OCI-LY1 (cell line): ENCODE measurements at regions not wholly inside any gene's neighbourhood (a gene's known extent, or its start where the extent isn't known, plus 50 kb on each side); places are given as distances from the start of the nearest gene placed in this dataset.
A peak's percentile ranks its signal among the peaks of the same experiment; 100 is the strongest.

Experiments
- H2AFZ ChIP-seq: fragments of 200-600 bp; sonication (generic), shearing (Covaris generic); 2 replicates; pipeline ENCODE4 v1.6.0; 2014; ENCODE audit warnings: antibody characterized with exemption, mild to moderate bottlenecking, low read length
- H3F3A ChIP-seq: fragments of 200-600 bp; sonication (generic), shearing (Covaris generic); 2 replicates; pipeline ENCODE4 v1.6.0; 2014; ENCODE audit warnings: mild to moderate bottlenecking, antibody characterized with exemption, low read length, moderate library complexity; ENCODE audit not compliant: insufficient read depth
- H3K27ac ChIP-seq: fragments of 200-600 bp; sonication (generic); 2 replicates; pipeline ENCODE4 v1.5.1; 2014; ENCODE audit warnings: low read length, mixed run types, mild to moderate bottlenecking, low read depth; ENCODE audit not compliant: poor library complexity, severe bottlenecking
- H3K27me3 ChIP-seq: fragments of 200-600 bp; sonication (generic); 2 replicates; pipeline ENCODE4 v1.6.0; 2014; ENCODE audit warnings: antibody characterized with exemption, mild to moderate bottlenecking, low read length, moderate library complexity; ENCODE audit not compliant: insufficient read depth
- H3K36me3 ChIP-seq: fragments of 200-600 bp; sonication (generic); 2 replicates; pipeline ENCODE4 v1.6.1; 2014; ENCODE audit warnings: mild to moderate bottlenecking, antibody characterized with exemption, low read length, moderate library complexity, mixed read lengths; ENCODE audit not compliant: insufficient read depth
- H3K4me1 ChIP-seq: fragments of 200-600 bp; sonication (generic); 2 replicates; pipeline ENCODE4 v1.5.1; 2014; ENCODE audit warnings: mild to moderate bottlenecking, low read length, moderate library complexity; ENCODE audit not compliant: insufficient read depth, severe bottlenecking
- H3K4me2 ChIP-seq: fragments of 200-600 bp; sonication (generic), shearing (Covaris generic); 2 replicates; pipeline ENCODE4 v1.6.1; 2014; ENCODE audit warnings: low read length
- H3K4me3 ChIP-seq: fragments of 200-600 bp; sonication (generic); 2 replicates; pipeline ENCODE4 v1.5.1; 2014; ENCODE audit warnings: low read length, low read depth, mild to moderate bottlenecking, mixed read lengths; ENCODE audit not compliant: poor library complexity, severe bottlenecking
- H3K79me2 ChIP-seq: fragments of 200-600 bp; shearing (Covaris generic); 2 replicates; pipeline ENCODE4 v1.6.1; 2016; ENCODE audit warnings: mixed run types, low read length, mixed read lengths; ENCODE audit not compliant: insufficient read depth
- H3K9ac ChIP-seq: fragments of 200-600 bp; sonication (generic), shearing (Covaris generic); 2 replicates; pipeline ENCODE4 v1.6.1; 2014; ENCODE audit warnings: mild to moderate bottlenecking, low read length, mixed read lengths
- H3K9me2 ChIP-seq: fragments of 200-600 bp; sonication (generic), shearing (Covaris generic); 2 replicates; pipeline ENCODE4 v1.6.1; 2014; ENCODE audit warnings: low read depth, mild to moderate bottlenecking, low read length, mixed read lengths
- H3K9me3 ChIP-seq: fragments of 200-600 bp; shearing (Covaris generic); 2 replicates; pipeline ENCODE4 v1.6.1; 2014; ENCODE audit warnings: low read length, mixed read lengths
- H4K20me1 ChIP-seq: fragments of 200-600 bp; sonication (generic), shearing (Covaris generic); 2 replicates; pipeline ENCODE4 v1.6.0; 2016; ENCODE audit warnings: mild to moderate bottlenecking, low read length; ENCODE audit not compliant: insufficient read depth
- CTCF ChIP-seq: fragments of 200-600 bp; sonication (generic), shearing (Covaris generic); IDR thresholded peaks from 2 replicates; pipeline ENCODE4 v1.5.1; 2017; ENCODE audit warnings: mild to moderate bottlenecking, antibody characterized with exemption, low read length, moderate library complexity, mixed read lengths
- EZH2 ChIP-seq: fragments of 200-600 bp; sonication (generic), shearing (Covaris generic); IDR thresholded peaks from 2 replicates; pipeline ENCODE4 v1.8.0; 2017; ENCODE audit warnings: borderline replicate concordance, mixed run types, mild to moderate bottlenecking, antibody characterized with exemption, low read length, moderate library complexity, mixed read lengths

GRCh38 chr14:37948266-37948665 lies 259.4 kb upstream of the SSTR1 start:
- no peak overlapping the region for H3K27ac ChIP-seq
- no peak overlapping the region for H3K4me2 ChIP-seq
- no peak overlapping the region for H3K9ac ChIP-seq
- no peaks in the 10 kb centered on the region for H3K79me2 ChIP-seq
- H3K4me1 ChIP-seq: no peaks in the 10 kb centered on the region
- no peak for TF ChIP-seq EZH2
- no peak for TF ChIP-seq CTCF
- H2AFZ ChIP-seq: no peak overlapping the region
- no peaks in the 10 kb centered on the region for H3F3A ChIP-seq
- H3K9me3 ChIP-seq: peaks cover 7% of the 10 kb centered on the region; the same call in 1 of the 2 replicates
- H3K4me3 ChIP-seq: no peak overlapping the region
- H3K9me2 ChIP-seq: no peaks in the 10 kb centered on the region
- H3K27me3 ChIP-seq: no peaks in the 10 kb centered on the region
- no peaks in the 10 kb centered on the region for H3K36me3 ChIP-seq
- no peaks in the 10 kb centered on the region for H4K20me1 ChIP-seq

DNA sequence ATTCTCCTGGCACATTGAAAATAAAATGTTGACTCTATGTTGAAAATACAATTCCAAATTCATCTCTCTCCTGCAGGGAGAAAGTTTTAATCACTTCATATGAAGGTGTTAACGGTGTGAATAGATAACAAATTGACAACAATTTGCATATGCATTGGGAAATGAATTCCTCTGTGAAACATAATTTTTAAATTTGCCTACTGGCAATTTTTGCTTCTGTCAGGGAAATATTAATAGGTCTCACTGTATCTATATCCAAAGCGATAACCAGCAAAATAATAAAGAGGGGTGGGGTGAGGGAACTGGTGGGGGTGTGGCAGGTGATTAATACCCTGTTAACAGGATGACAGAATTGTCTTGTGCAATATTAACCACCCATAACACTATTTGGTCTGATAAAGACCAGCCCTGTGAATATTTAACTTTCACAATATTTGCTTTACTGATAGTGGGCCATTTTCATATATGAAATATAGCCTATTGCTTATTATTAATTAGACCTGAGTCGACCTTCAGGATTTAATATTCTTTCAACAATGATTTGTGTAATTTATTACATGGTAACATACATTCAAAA lies 239.0 kb upstream of the SSTR1 start:
- H3K79me2 ChIP-seq: no peaks in the 10 kb centered on the region
- no peaks in the 10 kb centered on the region for H3F3A ChIP-seq
- no peak overlapping the region for H3K9ac ChIP-seq
- peaks cover 36% of the 10 kb centered on the region for H3K4me1 ChIP-seq
- no peaks in the 10 kb centered on the region for H4K20me1 ChIP-seq
- no peak overlapping the region for H3K4me3 ChIP-seq
- no peaks in the 10 kb centered on the region for H3K9me2 ChIP-seq
- TF ChIP-seq EZH2 (no peak), CTCF (no peak)
- H3K36me3 ChIP-seq: no peaks in the 10 kb centered on the region
- H3K27me3 ChIP-seq: no peaks in the 10 kb centered on the region
- no peak overlapping the region for H2AFZ ChIP-seq
- no peak overlapping the region for H3K4me2 ChIP-seq
- H3K27ac ChIP-seq: peak overlapping the region; percentile 17
- H3K9me3 ChIP-seq: 0 out of 2 replicates have a peak, but pooled peaks cover 2% of the 10 kb centered on the region

- H3F3A ChIP-seq: no peaks in the 10 kb centered on the region
- no peak overlapping the region for H3K4me3 ChIP-seq
- H3K9me2 ChIP-seq: no peaks in the 10 kb centered on the region
- H3K27ac ChIP-seq: peak overlapping the region; percentile 17
- H3K4me1 ChIP-seq: peaks cover 40% of the 10 kb centered on the region
- H4K20me1 ChIP-seq: no peaks in the 10 kb centered on the region
- H2AFZ ChIP-seq: no peak overlapping the region
- no peaks in the 10 kb centered on the region for H3K79me2 ChIP-seq
- no peaks in the 10 kb centered on the region for H3K36me3 ChIP-seq
- no peaks in the 10 kb centered on the region for H3K27me3 ChIP-seq
- no peak overlapping the region for H3K9ac ChIP-seq
- H3K4me2 ChIP-seq: no peak overlapping the region
- TF ChIP-seq EZH2 (no peak), CTCF (no peak)
- no peaks in the 10 kb centered on the region for H3K9me3 ChIP-seq
Measured at GRCh38 chr14:37969511-37969979, 238.2 kb upstream of the SSTR1 start.
